T-helper 2 cell treated with Interferon-gamma antibody and Interleukin-4, amounts not matched to agents 100 ng/mL and 5 ng/mL, for 36 hours (primary cell): ENCODE measurements at regions not wholly inside any gene's neighbourhood (a gene's known extent, or its start where the extent isn't known, plus 50 kb on each side); places are given as distances from the start of the nearest gene placed in this dataset.

Source experiments
- intact Hi-C: fragments of 100-400 bp; cut with micrococcal nuclease; formaldehyde crosslinking; loops from one replicate; pipeline ENCODE4 v1.15.1; 2023

GRCh38 chr10:130761032-130761575 is 550.4 kb downstream of the TCERG1L start:
- intact Hi-C loops = no loop called here

- intact Hi-C loops = no loop called here
Observed at GRCh38 chr10:130761788-130762301, 549.7 kb downstream of the TCERG1L start.

- intact Hi-C loops = no loop called here
Observed at GRCh38 chr10:130762491-130762890, 549.0 kb downstream of the TCERG1L start.

GRCh38 chr10:130763071-130763470 is 548.5 kb downstream of the TCERG1L start:
- intact Hi-C loops = no loop called here

GRCh38 chr10:130763491-130763890 is 548.0 kb downstream of the TCERG1L start:
- intact Hi-C loops = no loop called here

- intact Hi-C loops = no loop called here
Observed at GRCh38 chr10:130764651-130765050, 546.9 kb downstream of the TCERG1L start.

GRCh38 chr10:130766071-130766470 is 545.5 kb downstream of the TCERG1L start:
- intact Hi-C loops = no loop called here

GRCh38 chr10:130767116-130767730 is 544.3 kb downstream of the TCERG1L start:
- intact Hi-C loops = no loop called here

GRCh38 chr10:130769146-130770017 is 542.1 kb downstream of the TCERG1L start:
- intact Hi-C loops = no loop called here

GRCh38 chr10:130770018-130770630 is 541.4 kb downstream of the TCERG1L start:
- intact Hi-C loops = no loop called here

GRCh38 chr10:130771491-130771946 is 540.0 kb downstream of the TCERG1L start:
- intact Hi-C loops = no loop called here

- intact Hi-C loops = no loop called here
Observed at GRCh38 chr10:130772056-130772455, 539.5 kb downstream of the TCERG1L start.

GRCh38 chr10:130772676-130773075 is 538.8 kb downstream of the TCERG1L start:
- intact Hi-C loops = no loop called here

GRCh38 chr10:130773941-130774340 is 537.6 kb downstream of the TCERG1L start:
- intact Hi-C loops = no loop called here

- intact Hi-C loops = no loop called here
Observed at GRCh38 chr10:130774871-130775270, 536.6 kb downstream of the TCERG1L start.

GRCh38 chr10:130775311-130775710 is 536.2 kb downstream of the TCERG1L start:
- intact Hi-C loops = no loop called here

GRCh38 chr10:130776724-130777123 is 534.8 kb downstream of the TCERG1L start:
- intact Hi-C loops = no loop called here

- intact Hi-C loops = no loop called here
Observed at GRCh38 chr10:130777507-130778165, 533.9 kb downstream of the TCERG1L start.

- intact Hi-C loops = no loop called here
Observed at GRCh38 chr10:130778166-130778545, 533.4 kb downstream of the TCERG1L start.

GRCh38 chr10:130780763-130781162 is 530.8 kb downstream of the TCERG1L start:
- intact Hi-C loops = no loop called here

GRCh38 chr10:130781206-130781605 is 530.3 kb downstream of the TCERG1L start:
- intact Hi-C loops = no loop called here
